HT1080 (cell line): ENCODE measurements at regions not wholly inside any gene's neighbourhood (a gene's known extent, or its start where the extent isn't known, plus 50 kb on each side); places are given as distances from the start of the nearest gene placed in this dataset.

ENCODE experiments used
- DNase-seq: peaks from one replicate; pipeline ENCODE4 v3.0.0-alpha.2; 2015; ENCODE audit warnings: low read depth

GRCh38 chr2:41393621-41394020 is 654.2 kb upstream of the PKDCC start:
- DNase-seq: no peak

GRCh38 chr2:41394541-41394940 is 653.3 kb upstream of the PKDCC start:
- no peak for DNase-seq

- DNase-seq: no peak
Observed at GRCh38 chr2:41395692-41396091, 652.1 kb upstream of the PKDCC start.

- DNase-seq: no peak
Observed at GRCh38 chr2:41399437-41400087, 648.3 kb upstream of the PKDCC start.

GRCh38 chr2:41400088-41400665 is 647.6 kb upstream of the PKDCC start:
- DNase-seq: peak; percentile 50

GRCh38 chr2:41405441-41405840 is 642.4 kb upstream of the PKDCC start:
- no peak for DNase-seq

GRCh38 chr2:41409328-41409727 is 638.5 kb upstream of the PKDCC start:
- no peak for DNase-seq

GRCh38 chr2:41410011-41410410 is 637.8 kb upstream of the PKDCC start:
- DNase-seq: no peak

- DNase-seq: no peak
Observed at GRCh38 chr2:41413813-41414485, 633.9 kb upstream of the PKDCC start.

GRCh38 chr2:41414486-41415230 is 633.2 kb upstream of the PKDCC start:
- DNase-seq: peak; percentile 53

- no peak for DNase-seq
Observed at GRCh38 chr2:41417511-41417910, 630.3 kb upstream of the PKDCC start.

- no peak for DNase-seq
Observed at GRCh38 chr2:41420219-41420618, 627.6 kb upstream of the PKDCC start.

- no peak for DNase-seq
Observed at GRCh38 chr2:41420872-41421271, 626.9 kb upstream of the PKDCC start.

GRCh38 chr2:41431756-41432155 is 616.1 kb upstream of the PKDCC start:
- DNase-seq: no peak

- DNase-seq: no peak
Observed at GRCh38 chr2:41432459-41432858, 615.4 kb upstream of the PKDCC start.

- DNase-seq: no peak
Observed at GRCh38 chr2:41434991-41435390, 612.8 kb upstream of the PKDCC start.

- DNase-seq: no peak
Observed at GRCh38 chr2:41441958-41442357, 605.9 kb upstream of the PKDCC start.

- DNase-seq: no peak
Observed at GRCh38 chr2:41445865-41446264, 602.0 kb upstream of the PKDCC start.

- no peak for DNase-seq
Observed at GRCh38 chr2:41446266-41446665, 601.6 kb upstream of the PKDCC start.

- DNase-seq: no peak
Observed at GRCh38 chr2:41448221-41448620, 599.6 kb upstream of the PKDCC start.

- DNase-seq: no peak
Observed at GRCh38 chr2:41457026-41457425, 590.8 kb upstream of the PKDCC start.

GRCh38 chr2:41460661-41461060 is 587.2 kb upstream of the PKDCC start:
- no peak for DNase-seq
